Mesenchymal stem cell (in vitro differentiated cells and primary cell): ENCODE measurements at regions not wholly inside any gene's neighbourhood (a gene's known extent, or its start where the extent isn't known, plus 50 kb on each side); places are given as distances from the start of the nearest gene placed in this dataset.

ENCODE experiments used
- DNase-seq: peaks from one replicate; pipeline ENCODE4 v3.0.0-alpha.2; 2013
- H2AFZ ChIP-seq: one replicate; pipeline ENCODE4 v1.6.1; 2013; ENCODE audit warnings: low read depth, mild to moderate bottlenecking, control low read depth, inconsistent platforms, low read length, moderate library complexity
- H2AK5ac ChIP-seq: 2 replicates; pipeline ENCODE4 v1.6.1; 2013; ENCODE audit warnings: low read length, moderate library complexity, mild to moderate bottlenecking, inconsistent platforms; ENCODE audit not compliant: severe bottlenecking
- H2BK120ac ChIP-seq: one replicate; pipeline ENCODE4 v1.6.1; 2013; ENCODE audit warnings: low read depth, mild to moderate bottlenecking, inconsistent platforms, low read length, moderate library complexity
- H2BK12ac ChIP-seq, 2 experiments: one replicate each; pipeline ENCODE4 v1.6.1; 2013; ENCODE audit warnings: inconsistent platforms in 2 of 2, low read length in 2 of 2, mild to moderate bottlenecking in 2 of 2, moderate library complexity in 2 of 2, control low read depth in 1 of 2
- H2BK15ac ChIP-seq: one replicate; pipeline ENCODE4 v1.6.1; 2013; ENCODE audit warnings: mild to moderate bottlenecking, low read depth, inconsistent platforms; ENCODE audit not compliant: poor library complexity, severe bottlenecking
- H2BK5ac ChIP-seq: 2 replicates; pipeline ENCODE4 v1.6.1; 2013; ENCODE audit warnings: low read depth, mild to moderate bottlenecking, low read length, control low read depth, inconsistent platforms; ENCODE audit not compliant: poor library complexity, severe bottlenecking
- H3K14ac ChIP-seq, 2 experiments: one replicate each; pipeline ENCODE4 v1.6.1; 2013; ENCODE audit warnings: inconsistent platforms in 2 of 2, low read length in 2 of 2, control low read depth in 1 of 2, mild to moderate bottlenecking in 1 of 2, moderate library complexity in 1 of 2
- H3K18ac ChIP-seq, 2 experiments: one replicate each; pipeline ENCODE4 v1.6.1; 2013; ENCODE audit warnings: inconsistent platforms in 2 of 2, low read length in 2 of 2, control low read depth in 1 of 2, low read depth in 1 of 2, mild to moderate bottlenecking in 1 of 2
- H3K23ac ChIP-seq, 2 experiments: one replicate each; pipeline ENCODE4 v1.6.1; 2013; ENCODE audit warnings: inconsistent platforms in 2 of 2, low read length in 2 of 2, mild to moderate bottlenecking in 2 of 2, moderate library complexity in 2 of 2, control low read depth in 1 of 2
- H3K27ac ChIP-seq: 2 replicates; pipeline ENCODE4 v1.5.1; 2013; ENCODE audit warnings: mild to moderate bottlenecking, moderate library complexity, low read length, control low read depth, inconsistent platforms; ENCODE audit not compliant: poor library complexity, severe bottlenecking
- H3K27me3 ChIP-seq, 2 experiments: 2 replicates each; pipeline versions ENCODE4 v1.6.1 to v1.7.0; 2013; ENCODE audit warnings: low read length in 2 of 2, mild to moderate bottlenecking in 2 of 2, moderate library complexity in 2 of 2, control low read depth in 1 of 2, inconsistent platforms in 1 of 2; ENCODE audit not compliant: control insufficient read depth in 1 of 2, insufficient read depth in 1 of 2
- H3K36me3 ChIP-seq, 2 experiments: 2 replicates each; pipeline versions ENCODE4 v1.6.1 to v1.7.0; 2013; ENCODE audit warnings: low read length in 2 of 2, control low read depth in 1 of 2, inconsistent platforms in 1 of 2, low read depth in 1 of 2, mild to moderate bottlenecking in 1 of 2; ENCODE audit not compliant: insufficient read depth in 2 of 2, control insufficient read depth in 1 of 2
- H3K4ac ChIP-seq, 2 experiments: one replicate each; pipeline ENCODE4 v1.6.1; 2013; ENCODE audit warnings: inconsistent platforms in 2 of 2, low read length in 2 of 2, mild to moderate bottlenecking in 2 of 2, moderate library complexity in 2 of 2, control low read depth in 1 of 2, low read depth in 1 of 2
- H3K4me1 ChIP-seq: 2 replicates; pipeline ENCODE4 v1.6.1; 2013; ENCODE audit warnings: low read depth, low read length, control low read depth; ENCODE audit not compliant: control insufficient read depth, insufficient read depth
- H3K4me2 ChIP-seq: 2 replicates; pipeline ENCODE4 v1.6.1; 2013; ENCODE audit warnings: low read length, mild to moderate bottlenecking, inconsistent platforms; ENCODE audit not compliant: poor library complexity, severe bottlenecking
- H3K4me3 ChIP-seq, 2 experiments: 2 replicates each; pipeline versions ENCODE4 v1.5.1 to v1.7.0; 2013; ENCODE audit warnings: low read length in 2 of 2, mild to moderate bottlenecking in 2 of 2, control low read depth in 1 of 2, low read depth in 1 of 2; ENCODE audit not compliant: insufficient read depth in 1 of 2
- H3K79me1 ChIP-seq: replicated peaks from 2 replicates; pipeline ENCODE4 v1.6.1; 2013; ENCODE audit warnings: mild to moderate bottlenecking, control low read depth, low read length, inconsistent platforms; ENCODE audit not compliant: poor library complexity, severe bottlenecking
- H3K9ac ChIP-seq: 2 replicates; pipeline ENCODE4 v1.7.0; 2013; ENCODE audit warnings: mild to moderate bottlenecking, low read length, moderate library complexity
- H3K9me3 ChIP-seq: 2 replicates; pipeline ENCODE4 v1.7.0; 2013; ENCODE audit warnings: mild to moderate bottlenecking, low read length; ENCODE audit not compliant: control insufficient read depth
- H4K8ac ChIP-seq: one replicate; pipeline ENCODE4 v1.6.1; 2013; ENCODE audit warnings: inconsistent platforms, mild to moderate bottlenecking, low read length, moderate library complexity
- H4K91ac ChIP-seq: one replicate; pipeline ENCODE4 v1.6.1; 2013; ENCODE audit warnings: mild to moderate bottlenecking, low read length, inconsistent platforms
- WGBS: methylation state at CpG from one replicate; pipeline ENCODE4 v1.1.7; 2013; ENCODE audit warnings: mixed read lengths; 5-methylcytosine and 5-hydroxymethylcytosine counted together

GRCh38 chr17:33668516-33668915, 375.4 kb upstream of the ASIC2 start:
- Histone ChIP-seq H3K9ac (no peak overlapping the region), H3K27me3 (peaks cover 0 to 26% of the 10 kb centered on the region in 2 experiments), H3K4me3 (no peak overlapping the region), H2AFZ (no peak overlapping the region), H2AK5ac (no peak overlapping the region), H3K4me2 (no peak overlapping the region), H3K27ac (no peak overlapping the region), H3K79me1 (no peaks in the 10 kb centered on the region), H3K4ac (no peak overlapping the region), H4K8ac (no peak overlapping the region), H3K23ac (no peak overlapping the region), H3K18ac (no peak overlapping the region), H3K36me3 (no peaks in the 10 kb centered on the region), H3K14ac (no peak overlapping the region), H2BK12ac (no peak overlapping the region), H4K91ac (no peak overlapping the region), H3K9me3 (no peaks in the 10 kb centered on the region), H3K4me1 (no peaks in the 10 kb centered on the region), H2BK15ac (no peak overlapping the region), H2BK120ac (no peak overlapping the region), H2BK5ac (no peak overlapping the region)
- DNase-seq: no peak
- whole genome bisulfite sequencing: 89% methylated on average over 3 of the region's 3 CpGs

- no peak overlapping the region for H3K4ac ChIP-seq
- 93% methylated on average over 5 of the region's 5 CpGs for WGBS
- no peak overlapping the region for H3K4me2 ChIP-seq
Observed at GRCh38 chr17:33671491-33671890, 378.4 kb upstream of the ASIC2 start.

DNA sequence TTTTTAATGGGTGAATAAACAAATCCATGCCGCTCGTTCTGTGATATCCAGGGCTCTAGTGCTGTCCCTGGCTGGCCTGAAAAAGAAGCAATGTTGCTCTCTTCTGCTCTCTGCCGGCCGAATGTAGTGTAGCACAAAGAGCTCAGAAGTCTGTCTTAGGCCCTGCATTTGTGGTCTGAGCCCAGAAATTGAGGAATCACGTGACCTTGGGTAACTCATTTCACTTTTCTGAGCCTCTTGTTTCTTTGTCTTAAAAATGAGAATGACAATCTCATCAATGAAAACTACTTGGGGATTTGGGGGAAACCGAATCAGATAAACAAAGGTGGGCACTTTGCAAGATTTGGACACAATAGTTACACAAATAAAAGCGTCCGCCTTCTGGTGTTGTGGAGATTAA, 381.6 kb upstream of the ASIC2 start:
- WGBS: 42% methylated on average over 7 of the region's 8 CpGs
- H3K4me1 ChIP-seq: no peaks in the 10 kb centered on the region
- H3K79me1 ChIP-seq: no peaks in the 10 kb centered on the region
- H3K4me3 ChIP-seq: no peak overlapping the region
- H2AFZ ChIP-seq: no peak overlapping the region
- H3K27me3 ChIP-seq: peaks cover 0 to 42% of the 10 kb centered on the region in 2 experiments
- no peak overlapping the region for H3K4ac ChIP-seq
- peak; percentile 64 for DNase-seq
- no peak overlapping the region for H3K27ac ChIP-seq
- no peak overlapping the region for H2BK15ac ChIP-seq
- H3K4me2 ChIP-seq: no peak overlapping the region
- no peak overlapping the region for H2BK120ac ChIP-seq
- no peak overlapping the region for H3K9ac ChIP-seq
- H4K91ac ChIP-seq: no peak overlapping the region
- H3K14ac ChIP-seq: no peak overlapping the region
- H2BK12ac ChIP-seq: no peak overlapping the region
- H2BK5ac ChIP-seq: no peak overlapping the region
- no peak overlapping the region for H4K8ac ChIP-seq
- no peak overlapping the region for H3K18ac ChIP-seq
- no peak overlapping the region for H2AK5ac ChIP-seq
- H3K23ac ChIP-seq: no peak overlapping the region
- no peaks in the 10 kb centered on the region for H3K9me3 ChIP-seq
- H3K36me3 ChIP-seq: no peaks in the 10 kb centered on the region

More at GRCh38 chr17:33671491-33671890, 378.4 kb upstream of the ASIC2 start:
- Histone ChIP-seq H2BK5ac (no peak overlapping the region), H4K8ac (no peak overlapping the region), H3K23ac (no peak overlapping the region), H3K18ac (no peak overlapping the region), H3K27ac (no peak overlapping the region), H3K4me3 (no peak overlapping the region), H3K79me1 (no peaks in the 10 kb centered on the region), H3K36me3 (no peaks in the 10 kb centered on the region), H2AK5ac (no peak overlapping the region), H3K4me1 (no peaks in the 10 kb centered on the region), H2BK12ac (no peak overlapping the region), H3K27me3 (peaks cover 0 to 24% of the 10 kb centered on the region in 2 experiments), H2BK15ac (no peak overlapping the region), H2AFZ (no peak overlapping the region), H4K91ac (no peak overlapping the region), H3K9me3 (no peaks in the 10 kb centered on the region), H2BK120ac (no peak overlapping the region), H3K9ac (no peak overlapping the region), H3K14ac (no peak overlapping the region)
- no peak for DNase-seq

- Histone ChIP-seq H3K18ac (no peak overlapping the region), H3K79me1 (no peaks in the 10 kb centered on the region), H3K9me3 (no peaks in the 10 kb centered on the region), H3K4me2 (no peak overlapping the region), H2BK120ac (no peak overlapping the region), H3K4ac (no peak overlapping the region), H3K36me3 (no peaks in the 10 kb centered on the region), H4K8ac (no peak overlapping the region), H3K27me3 (peaks cover 0 to 39% of the 10 kb centered on the region in 2 experiments), H2AFZ (no peak overlapping the region), H3K4me1 (no peaks in the 10 kb centered on the region), H2BK15ac (no peak overlapping the region), H3K9ac (no peak overlapping the region), H3K27ac (no peak overlapping the region), H4K91ac (no peak overlapping the region), H2BK12ac (no peak overlapping the region), H3K23ac (no peak overlapping the region), H2AK5ac (no peak overlapping the region), H3K14ac (no peak overlapping the region), H2BK5ac (no peak overlapping the region), H3K4me3 (no peak overlapping the region)
- no peak for DNase-seq
- WGBS: 73% methylated on average over 2 of the region's 3 CpGs
Observed at GRCh38 chr17:33676444-33676843, 383.3 kb upstream of the ASIC2 start.
